ENCODE measurements at regions not wholly inside any gene's neighbourhood (a gene's known extent, or its start where the extent isn't known, plus 50 kb on each side); places are given as distances from the start of the nearest gene placed in this dataset.

GRCh38 chrX:26334232-26334631, 118.3 kb downstream of the MAGEB5 start:
- DNase-seq, result no peak

- no peak for DNase-seq
These were observed 112.8 kb downstream of the MAGEB5 start for GRCh38 chrX:26328608-26329319.

GRCh38 chrX:26309262-26309661, 93.3 kb downstream of the MAGEB5 start:
- DNase-seq, result no peak

- DNase-seq, result no peak
These were observed 79.5 kb downstream of the MAGEB5 start for GRCh38 chrX:26295425-26295824.

GRCh38 chrX:26286836-26287235, 70.9 kb downstream of the MAGEB5 start:
- no peak for DNase-seq
